ENCODE measurements at regions not wholly inside any gene's neighbourhood (a gene's known extent, or its start where the extent isn't known, plus 50 kb on each side); places are given as distances from the start of the nearest gene placed in this dataset.

GRCh38 chr18:38460657-38461056, 895.1 kb upstream of the CELF4 start:
- TF ChIP-seq POLR2A (IDR thresholded peaks at IDR 0.05) (no peak), CTCF (IDR thresholded peaks at IDR 0.05) (no peak)
